ENCODE measurements at regions not wholly inside any gene's neighbourhood (a gene's known extent, or its start where the extent isn't known, plus 50 kb on each side); places are given as distances from the start of the nearest gene placed in this dataset.

- Histone ChIP-seq H3K27me3 (ENCODE audit: control insufficient read depth, insufficient read depth, low read length, poor library complexity, severe bottlenecking) (no peaks in the 10 kb centered on the region), H3K9me3 (ENCODE audit: control insufficient read depth, low read length) (no peaks in the 10 kb centered on the region), H3K4me1 (ENCODE audit: control insufficient read depth, insufficient read depth, low read length) (no peaks in the 10 kb centered on the region), H3K9ac (ENCODE audit: extremely low read depth, low read length, poor library complexity, severe bottlenecking) (no peak overlapping the region), H3K27ac (ENCODE audit: low read depth, low read length) (no peak overlapping the region), H3K36me3 (ENCODE audit: control insufficient read depth, insufficient read depth, low read length) (no peaks in the 10 kb centered on the region), H3K4me3 (ENCODE audit: low read length) (no peak overlapping the region)
- 93 to 95% methylated on average over 2 to 3 of the region's 3 CpGs for WGBS, 2 experiments (ENCODE audit: insufficient coverage in 1 of 2, insufficient read length in 1 of 2)
- no peak for DNase-seq
- Mint-ChIP-seq H3K4me3 (no peak overlapping the region), H3K4me1 (peaks cover 5% of the 10 kb centered on the region), H3K9me3 (no peaks in the 10 kb centered on the region), H3K27ac (no peak overlapping the region), H3K27me3 (ENCODE audit: insufficient read depth) (no peaks in the 10 kb centered on the region), H3K36me3 (ENCODE audit: low read depth) (no peaks in the 10 kb centered on the region)
- TF ChIP-seq, protein P1, sequence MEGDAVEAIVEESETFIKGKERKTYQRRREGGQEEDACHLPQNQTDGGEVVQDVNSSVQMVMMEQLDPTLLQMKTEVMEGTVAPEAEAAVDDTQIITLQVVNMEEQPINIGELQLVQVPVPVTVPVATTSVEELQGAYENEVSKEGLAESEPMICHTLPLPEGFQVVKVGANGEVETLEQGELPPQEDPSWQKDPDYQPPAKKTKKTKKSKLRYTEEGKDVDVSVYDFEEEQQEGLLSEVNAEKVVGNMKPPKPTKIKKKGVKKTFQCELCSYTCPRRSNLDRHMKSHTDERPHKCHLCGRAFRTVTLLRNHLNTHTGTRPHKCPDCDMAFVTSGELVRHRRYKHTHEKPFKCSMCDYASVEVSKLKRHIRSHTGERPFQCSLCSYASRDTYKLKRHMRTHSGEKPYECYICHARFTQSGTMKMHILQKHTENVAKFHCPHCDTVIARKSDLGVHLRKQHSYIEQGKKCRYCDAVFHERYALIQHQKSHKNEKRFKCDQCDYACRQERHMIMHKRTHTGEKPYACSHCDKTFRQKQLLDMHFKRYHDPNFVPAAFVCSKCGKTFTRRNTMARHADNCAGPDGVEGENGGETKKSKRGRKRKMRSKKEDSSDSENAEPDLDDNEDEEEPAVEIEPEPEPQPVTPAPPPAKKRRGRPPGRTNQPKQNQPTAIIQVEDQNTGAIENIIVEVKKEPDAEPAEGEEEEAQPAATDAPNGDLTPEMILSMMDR (conservative IDR thresholded peaks at IDR 0.05): no peak
These were observed 1734.0 kb upstream of the RAG2 start for GRCh38 chr11:38332046-38332445.

DNA sequence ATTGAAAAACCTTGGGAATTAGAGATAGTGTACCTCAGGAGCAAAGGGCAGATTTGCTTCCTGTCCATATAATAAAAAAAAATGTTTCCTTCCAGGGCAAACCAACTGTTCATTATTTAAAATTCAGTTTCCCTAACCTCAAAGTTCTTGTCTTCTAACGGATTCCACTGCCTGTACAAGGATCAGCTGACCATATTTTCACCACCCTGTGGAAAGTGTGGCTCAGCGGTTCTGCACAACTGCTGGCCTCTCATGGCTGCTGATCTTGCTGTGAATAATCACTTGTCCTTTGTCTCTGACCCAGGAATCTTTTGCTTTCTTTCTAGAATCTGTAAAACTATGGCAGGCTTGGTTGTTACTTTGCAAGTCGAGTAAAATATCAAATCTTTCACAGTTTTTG, 1732.5 kb upstream of the RAG2 start:
- Histone ChIP-seq H3K9me3 (ENCODE audit: control insufficient read depth, low read length) (no peaks in the 10 kb centered on the region), H3K4me3 (ENCODE audit: low read length) (no peak overlapping the region), H3K4me1 (ENCODE audit: control insufficient read depth, insufficient read depth, low read length) (no peaks in the 10 kb centered on the region), H3K27me3 (ENCODE audit: control insufficient read depth, insufficient read depth, low read length, poor library complexity, severe bottlenecking) (no peaks in the 10 kb centered on the region), H3K36me3 (ENCODE audit: control insufficient read depth, insufficient read depth, low read length) (no peaks in the 10 kb centered on the region), H3K27ac (ENCODE audit: low read depth, low read length) (no peak overlapping the region), H3K9ac (ENCODE audit: extremely low read depth, low read length, poor library complexity, severe bottlenecking) (no peak overlapping the region)
- no peak for DNase-seq
- Mint-ChIP-seq H3K27ac (no peak overlapping the region), H3K4me3 (no peak overlapping the region), H3K9me3 (no peaks in the 10 kb centered on the region), H3K27me3 (ENCODE audit: insufficient read depth) (no peaks in the 10 kb centered on the region), H3K4me1 (peaks cover 5% of the 10 kb centered on the region), H3K36me3 (ENCODE audit: low read depth) (no peaks in the 10 kb centered on the region)
- TF ChIP-seq, protein P1 (conservative IDR thresholded peaks at IDR 0.05): no peak
- 60 to 80% methylated on average over 1 to 3 of the region's 3 CpGs for WGBS, 2 experiments (ENCODE audit: insufficient coverage in 1 of 2, insufficient read length in 1 of 2)

DNA sequence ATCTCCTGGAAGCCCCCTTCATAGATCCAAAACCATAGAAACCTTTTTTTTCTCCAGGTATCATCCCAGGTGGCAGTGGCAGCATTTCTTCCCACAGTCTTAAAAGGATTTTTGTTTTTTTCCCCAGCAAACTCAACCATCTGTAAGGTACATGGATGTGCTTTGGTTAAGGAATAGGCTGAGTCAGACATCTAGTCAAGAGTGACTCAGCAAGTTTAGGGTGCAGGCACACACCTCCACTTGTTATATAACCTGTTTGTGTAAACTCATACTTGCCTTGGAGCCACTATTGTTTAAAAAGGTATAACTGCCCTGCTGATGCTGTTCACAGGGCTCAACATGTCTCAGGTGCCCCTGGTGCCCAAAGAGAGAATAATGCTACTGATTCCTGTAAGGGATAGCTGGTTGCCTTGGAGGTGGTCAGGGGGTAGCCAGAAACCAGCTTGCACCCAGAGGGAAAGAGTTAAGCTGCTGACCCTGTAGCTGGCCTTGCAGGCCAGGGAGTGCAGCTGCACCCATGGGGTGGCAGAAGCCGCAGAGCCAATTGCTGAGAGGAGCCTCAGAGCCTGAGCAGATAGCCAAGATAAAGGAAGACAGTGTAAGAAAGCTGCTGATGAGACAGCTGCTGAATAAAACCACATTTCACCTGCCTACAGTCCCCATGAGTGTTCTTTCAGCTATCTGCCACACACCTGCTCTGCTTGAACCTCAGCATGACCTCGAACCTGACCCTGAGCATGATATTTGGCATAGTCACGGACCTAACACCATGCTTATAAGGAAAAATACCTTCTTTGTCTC, 1726.1 kb upstream of the RAG2 start:
- no peaks in the 10 kb centered on the region for H3K27me3 Mint-ChIP-seq (ENCODE audit: insufficient read depth)
- no peak overlapping the region for H3K4me3 Mint-ChIP-seq
- no peak overlapping the region for H3K27ac Mint-ChIP-seq
- Histone ChIP-seq H3K27ac (ENCODE audit: low read depth, low read length) (no peak overlapping the region), H3K4me3 (ENCODE audit: low read length) (no peak overlapping the region), H3K9ac (ENCODE audit: extremely low read depth, low read length, poor library complexity, severe bottlenecking) (no peak overlapping the region), H3K9me3 (ENCODE audit: control insufficient read depth, low read length) (no peaks in the 10 kb centered on the region), H3K4me1 (ENCODE audit: control insufficient read depth, insufficient read depth, low read length) (no peaks in the 10 kb centered on the region), H3K36me3 (ENCODE audit: control insufficient read depth, insufficient read depth, low read length) (no peaks in the 10 kb centered on the region), H3K27me3 (ENCODE audit: control insufficient read depth, insufficient read depth, low read length, poor library complexity, severe bottlenecking) (no peaks in the 10 kb centered on the region)
- no peaks in the 10 kb centered on the region for H3K36me3 Mint-ChIP-seq (ENCODE audit: low read depth)
- DNase-seq: peak; percentile 53
- H3K9me3 Mint-ChIP-seq: no peaks in the 10 kb centered on the region
- H3K4me1 Mint-ChIP-seq: peaks cover 12% of the 10 kb centered on the region
- 63% methylated on average over 3 of the region's 3 CpGs; no CpG with 5 or more reads in 1 of the 2 experiments for WGBS, 2 experiments (ENCODE audit: insufficient coverage in 1 of 2, insufficient read length in 1 of 2)
- TF ChIP-seq, protein P1 (conservative IDR thresholded peaks at IDR 0.05): peak; percentile 45
